NCI-H1105 treated with DMSO at 0.1 percent for 48 hours (cell line): ENCODE measurements at regions not wholly inside any gene's neighbourhood (a gene's known extent, or its start where the extent isn't known, plus 50 kb on each side); places are given as distances from the start of the nearest gene placed in this dataset.

ENCODE experiments used
- DNase-seq: peaks from one replicate; lab custom pipeline; 2025; lab: John Stamatoyannopoulos, UW

DNA sequence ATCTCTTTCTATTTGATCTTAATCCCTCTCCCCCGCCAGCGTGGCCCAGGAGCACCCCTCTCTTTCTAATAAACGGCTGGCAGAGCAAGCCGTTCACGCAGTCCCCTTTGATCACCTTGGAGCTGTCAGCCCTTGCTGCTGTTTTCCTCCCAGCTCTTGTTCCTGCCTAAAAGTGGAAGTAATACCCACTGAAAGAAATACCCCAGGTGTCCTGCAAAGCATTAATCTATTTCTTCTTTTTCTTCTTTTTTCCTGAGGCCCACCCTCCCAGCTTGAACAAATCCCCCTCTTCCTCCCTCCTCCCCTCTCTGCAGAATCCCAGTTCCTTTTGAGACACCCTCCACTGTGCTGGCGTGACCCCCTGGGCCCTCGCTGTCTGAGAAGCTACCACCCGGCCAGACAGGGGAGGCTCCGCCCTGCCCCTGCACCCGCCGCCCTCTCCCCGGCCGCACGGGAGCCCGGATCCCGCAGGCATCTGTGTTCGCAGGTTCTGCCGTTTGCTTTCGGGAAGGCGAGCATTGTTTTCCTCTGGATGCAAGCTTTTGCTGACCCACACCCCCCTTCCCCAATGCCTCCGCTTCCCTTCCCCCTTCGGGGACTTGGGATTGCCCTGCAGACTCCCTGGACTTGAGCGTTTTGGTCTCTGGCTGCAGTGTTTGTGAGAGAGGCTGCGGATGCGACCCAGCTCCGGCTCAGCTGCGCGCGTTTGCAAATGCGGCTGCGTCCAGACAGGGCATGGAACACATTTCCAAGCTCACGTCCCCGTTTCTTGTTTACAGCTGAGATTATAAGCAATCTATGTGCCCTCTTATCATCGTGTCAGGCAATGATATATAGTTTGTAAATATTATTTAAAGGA is 631.5 kb downstream of the NYAP2 start:
- peak; percentile 53 for DNase-seq

DNA sequence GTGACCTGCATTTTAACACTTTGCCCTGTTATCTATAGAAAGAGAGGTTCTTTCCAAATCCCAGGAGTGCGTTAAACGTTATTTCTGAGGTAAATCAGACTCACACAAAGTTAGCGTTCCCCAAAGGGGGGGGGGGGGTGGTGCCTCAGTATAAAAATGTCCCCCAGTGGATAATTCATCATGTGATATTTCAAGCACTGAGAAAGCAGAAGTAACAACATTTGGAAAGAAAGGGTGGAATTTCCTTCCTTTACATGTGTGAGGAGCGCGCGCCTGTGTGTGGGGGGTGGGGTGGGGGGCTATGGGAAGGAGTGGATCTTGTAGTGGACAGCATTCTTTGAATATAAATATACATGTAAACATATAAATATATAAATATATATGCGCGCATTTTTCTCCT is 630.9 kb downstream of the NYAP2 start:
- DNase-seq, result no peak

DNA sequence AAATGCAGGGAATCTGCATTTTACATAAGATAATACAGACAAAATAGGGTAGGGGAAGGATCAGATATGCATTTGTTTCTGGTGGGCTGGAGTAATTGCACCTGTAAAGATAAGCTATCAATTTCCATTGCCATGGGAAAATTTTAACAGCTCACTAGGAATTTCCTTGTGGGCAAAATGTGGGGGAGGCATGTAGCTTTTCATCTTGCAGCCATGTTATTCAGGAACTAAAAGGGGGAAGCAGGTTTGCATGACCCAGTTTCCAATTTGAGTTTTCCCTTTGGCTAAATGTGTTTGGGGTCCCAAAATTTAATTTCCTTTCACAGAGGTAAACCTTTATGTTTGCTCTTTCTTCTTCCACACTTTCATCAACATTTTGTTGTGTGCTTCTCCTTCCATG is 624.4 kb downstream of the NYAP2 start:
- no peak for DNase-seq

DNA sequence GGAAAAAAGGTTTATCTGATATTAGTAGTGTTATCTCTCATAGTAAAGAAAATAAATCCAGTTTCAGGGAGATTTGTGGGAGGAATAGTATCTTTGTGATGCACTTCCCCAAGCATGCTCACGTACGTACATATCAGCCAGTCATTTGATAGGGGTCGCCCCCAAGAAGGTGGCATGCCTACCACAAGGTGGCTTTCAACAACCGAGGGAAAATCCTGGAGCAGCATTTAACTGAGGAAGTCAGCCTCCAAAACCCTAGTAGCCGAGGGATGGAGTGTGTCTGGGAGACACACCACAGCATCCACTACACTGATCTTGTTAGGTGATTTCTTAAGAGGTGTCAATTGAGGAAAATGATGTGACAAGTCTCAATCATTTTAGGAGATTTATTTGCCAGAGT is 623.9 kb downstream of the NYAP2 start:
- DNase-seq, result no peak

DNA sequence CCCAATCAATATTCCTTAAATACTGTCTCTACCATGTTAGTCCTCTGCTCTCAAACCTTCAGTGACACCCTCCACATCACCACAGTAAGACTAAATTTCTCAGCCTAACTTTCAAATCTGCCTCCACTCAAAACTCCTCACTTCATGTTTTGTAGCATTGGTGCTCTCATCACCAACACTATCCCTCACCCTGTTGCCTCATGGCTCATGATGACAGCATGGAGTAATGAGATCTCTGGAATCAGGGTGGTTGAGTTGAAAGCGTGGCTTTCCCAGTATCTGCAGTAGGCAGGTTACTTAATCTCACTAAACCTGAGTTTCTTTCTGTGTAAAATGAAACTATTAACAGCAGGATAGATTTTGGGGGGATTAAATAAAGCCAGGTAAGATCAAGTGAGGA is 621.4 kb downstream of the NYAP2 start:
- no peak for DNase-seq

DNA sequence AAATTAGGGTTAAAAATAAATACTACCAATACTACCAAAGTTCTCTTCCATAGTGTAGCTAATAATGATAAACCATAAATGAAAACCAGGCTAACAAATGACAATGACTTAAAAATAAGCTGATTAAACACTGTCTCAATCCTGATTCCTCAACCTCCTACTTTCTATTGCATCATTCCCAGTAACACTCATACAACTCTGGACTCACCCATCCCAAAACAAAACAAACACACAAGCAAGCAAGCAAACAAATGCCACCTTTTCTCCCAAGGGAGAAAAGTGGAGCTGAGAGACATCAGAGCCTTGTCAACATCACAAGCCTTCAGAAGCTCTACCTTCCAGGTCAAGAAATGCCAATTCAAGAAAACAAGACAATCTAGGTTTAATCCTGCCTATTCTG is 620.7 kb downstream of the NYAP2 start:
- no peak for DNase-seq

DNA sequence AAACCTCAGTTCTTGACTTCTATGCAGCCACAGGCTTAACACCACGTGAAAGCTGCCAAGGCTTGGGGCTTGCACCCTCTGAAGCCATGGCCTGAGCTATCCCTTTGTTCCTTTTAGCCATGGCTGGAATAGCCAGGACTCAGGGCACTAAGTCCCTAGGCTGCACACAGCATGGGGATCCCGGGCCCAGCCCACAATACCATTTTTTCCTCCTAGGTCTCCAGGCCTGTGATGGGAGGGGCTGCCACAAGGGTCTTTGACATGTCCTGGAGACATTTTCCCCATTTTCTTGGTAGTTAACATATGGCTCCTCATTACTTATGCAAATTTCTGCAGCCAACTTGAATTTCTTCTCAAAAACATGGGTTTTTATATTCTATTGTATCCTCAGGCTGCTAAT is 619.1 kb downstream of the NYAP2 start:
- DNase-seq, result no peak

DNA sequence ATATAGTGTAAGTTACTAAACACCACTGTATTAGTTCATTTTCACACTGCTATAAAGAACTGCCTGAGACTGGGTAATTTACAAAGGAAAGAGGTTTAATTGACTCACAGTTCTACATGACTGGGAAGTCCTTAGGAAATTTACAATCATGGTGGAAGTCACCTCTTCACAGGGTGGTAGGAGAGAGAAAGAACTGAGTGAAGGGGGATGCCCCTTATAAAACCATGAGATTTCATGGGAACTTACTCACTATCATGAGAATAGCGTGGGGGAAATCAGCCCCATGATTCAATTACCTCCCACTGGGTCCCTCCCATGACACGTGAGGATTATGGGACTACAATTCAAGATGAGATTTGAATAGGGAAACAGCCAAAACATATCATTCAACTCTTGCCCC is 618.0 kb downstream of the NYAP2 start:
- DNase-seq, result no peak

DNA sequence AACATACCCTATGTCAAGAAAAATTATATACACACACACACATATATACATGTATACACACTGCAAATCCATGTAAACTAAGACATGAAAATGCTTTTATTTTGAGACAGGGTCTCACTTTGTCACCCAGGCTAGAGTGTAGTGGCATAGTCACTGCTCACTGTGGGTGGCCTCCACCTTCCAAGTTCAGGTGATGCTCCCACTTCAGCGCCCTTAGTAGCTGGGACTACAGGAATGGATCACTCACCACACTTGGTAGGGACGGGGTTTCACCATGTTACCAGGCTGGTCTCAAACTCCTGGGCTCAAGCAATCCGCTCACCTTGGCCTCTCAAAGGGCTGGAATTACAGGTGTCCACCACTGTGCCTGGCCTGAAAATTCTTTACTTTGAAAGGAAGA is 617.6 kb downstream of the NYAP2 start:
- DNase-seq, result no peak

DNA sequence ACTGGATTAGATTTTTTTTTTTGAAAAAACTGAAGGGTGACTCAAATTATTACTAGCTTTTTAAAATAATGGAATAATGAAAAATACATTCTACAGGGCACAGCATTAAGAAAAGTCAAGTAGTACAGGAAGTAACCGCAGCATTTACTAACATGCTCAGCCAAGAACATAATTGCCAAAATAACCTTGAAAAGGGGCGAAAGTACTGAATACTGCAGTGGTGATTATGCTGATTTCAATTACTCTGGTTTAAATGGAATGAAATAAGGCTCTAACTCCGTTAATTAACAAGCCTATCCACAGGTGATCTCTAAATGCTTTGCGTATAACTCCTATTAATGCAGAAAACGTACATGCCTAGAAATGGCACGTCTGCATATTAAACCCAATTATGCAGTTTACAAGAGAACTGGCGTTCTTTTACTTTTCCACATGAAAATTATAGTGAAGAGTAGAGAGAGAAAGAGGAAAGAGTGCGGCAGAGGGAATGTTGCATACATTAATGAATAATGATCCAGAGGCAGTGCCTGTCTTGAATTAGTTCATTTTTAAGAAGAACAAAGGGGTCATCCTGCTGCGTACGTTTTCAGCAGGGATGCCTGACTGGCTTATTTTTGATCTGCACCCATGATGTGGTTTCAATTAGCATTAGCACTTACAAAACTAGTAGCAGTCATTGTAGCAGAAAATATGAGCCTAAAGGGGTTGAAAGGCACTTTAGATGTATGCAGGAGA is 612.4 kb downstream of the NYAP2 start:
- DNase-seq, result peak; percentile 52

DNA sequence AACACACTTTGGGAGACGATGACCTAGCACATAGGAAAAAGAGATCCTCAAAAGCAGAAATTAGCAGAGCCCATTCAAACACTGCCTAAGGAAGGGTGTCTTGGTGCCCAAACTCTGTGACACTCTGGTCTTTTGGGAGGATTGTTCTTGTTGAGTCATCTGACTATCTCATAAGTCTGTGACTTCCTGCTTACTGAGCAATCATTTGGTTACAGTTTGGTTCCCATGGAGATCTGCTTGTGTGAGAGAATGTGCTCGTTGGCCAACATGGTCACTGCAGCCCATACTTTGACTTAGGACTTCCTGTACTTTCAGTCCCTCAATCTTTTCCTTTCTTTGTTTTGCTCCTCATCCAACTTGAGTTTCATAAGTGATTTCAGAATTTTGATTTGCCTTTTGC is 602.9 kb downstream of the NYAP2 start:
- no peak for DNase-seq

DNA sequence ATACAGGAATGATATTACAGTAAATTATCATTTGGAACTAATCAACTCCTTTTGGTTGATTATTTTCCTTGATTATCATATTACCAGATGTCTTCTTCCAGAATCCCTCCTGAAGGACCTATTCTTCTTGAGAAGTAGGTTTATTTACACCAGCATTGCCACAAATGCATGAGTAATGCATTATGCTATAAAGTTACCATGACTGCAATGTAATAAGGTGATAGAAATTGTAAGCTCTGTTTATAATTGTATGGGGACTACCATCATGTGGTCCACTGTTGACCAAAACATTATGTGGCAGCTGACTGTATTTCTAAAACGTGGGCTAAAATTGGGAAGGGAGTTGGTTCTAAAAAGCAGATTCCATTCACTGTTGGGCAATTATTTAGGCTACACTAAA is 602.2 kb downstream of the NYAP2 start:
- no peak for DNase-seq

DNA sequence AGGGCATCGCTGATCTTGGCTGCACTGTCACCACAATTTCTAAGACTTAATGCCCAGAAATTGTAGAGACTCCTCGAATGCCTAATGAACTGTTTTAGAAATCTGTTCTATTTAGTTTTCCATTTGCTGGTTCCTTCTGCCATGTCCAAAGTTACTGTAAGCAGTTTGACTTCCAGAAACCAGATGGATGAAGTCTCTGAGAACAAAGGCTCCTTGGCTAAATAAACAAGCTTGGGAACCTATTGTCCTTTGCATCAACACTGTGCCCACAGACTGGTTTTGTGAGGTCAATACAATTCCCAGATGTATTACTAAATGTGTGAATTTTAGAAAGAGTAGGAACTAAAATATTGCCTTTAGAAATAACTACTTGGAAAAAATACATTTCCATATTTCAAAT is 600.2 kb downstream of the NYAP2 start:
- DNase-seq, result no peak

DNA sequence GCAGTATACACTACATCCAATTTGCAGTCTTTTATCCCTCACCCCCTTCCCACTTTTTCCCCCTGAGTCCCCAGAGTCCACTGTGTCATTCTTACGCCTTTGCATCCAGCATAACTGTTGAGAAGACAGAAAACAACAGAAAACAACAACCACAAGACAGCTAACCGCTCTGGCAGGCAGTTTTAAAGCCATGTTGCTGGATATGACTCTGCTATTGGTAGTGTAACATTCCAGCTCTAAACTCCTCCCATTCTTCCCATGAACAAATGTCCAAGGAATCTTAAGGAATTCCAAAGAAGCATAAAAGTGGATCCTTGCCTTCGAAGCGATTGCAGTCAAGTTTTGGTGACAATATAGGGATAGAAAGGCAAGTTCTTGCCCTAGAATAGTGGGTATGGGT is 599.1 kb downstream of the NYAP2 start:
- DNase-seq, result no peak

DNA sequence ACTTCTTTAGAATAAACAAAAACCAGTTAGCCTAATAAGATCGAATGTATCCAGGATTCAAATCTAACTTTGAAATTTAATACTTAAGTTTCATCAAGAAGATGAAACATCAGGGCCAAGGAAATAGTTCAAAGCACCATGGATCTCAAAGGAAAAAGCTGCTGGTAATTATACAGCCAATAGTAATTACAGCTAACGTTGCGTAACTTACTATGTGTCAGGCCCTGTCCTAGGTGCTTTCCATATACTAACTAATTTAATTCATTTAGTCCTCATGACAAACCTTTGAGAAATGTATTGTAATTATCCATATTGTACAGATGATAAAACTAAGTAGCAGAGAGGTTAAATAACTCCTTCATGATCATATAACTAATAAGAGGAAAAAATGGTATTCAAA is 598.6 kb downstream of the NYAP2 start:
- DNase-seq, result no peak

DNA sequence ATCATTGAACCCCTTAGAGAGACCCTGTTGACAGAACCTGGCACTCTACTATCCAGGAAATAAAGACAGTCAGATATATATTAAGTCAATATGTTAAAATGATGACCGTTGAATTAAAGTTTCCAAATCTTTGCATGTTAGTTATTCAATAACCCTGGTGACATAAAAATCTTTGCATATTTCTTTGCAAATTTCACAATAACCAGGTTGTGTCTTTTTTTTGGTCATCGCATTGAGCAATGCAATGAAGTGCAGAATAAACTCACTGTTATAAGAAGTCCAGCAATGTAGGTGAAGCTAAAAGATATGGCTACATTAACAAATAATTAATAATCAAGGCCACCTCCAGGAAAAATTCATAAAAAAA is 596.9 kb downstream of the NYAP2 start:
- no peak for DNase-seq

DNA sequence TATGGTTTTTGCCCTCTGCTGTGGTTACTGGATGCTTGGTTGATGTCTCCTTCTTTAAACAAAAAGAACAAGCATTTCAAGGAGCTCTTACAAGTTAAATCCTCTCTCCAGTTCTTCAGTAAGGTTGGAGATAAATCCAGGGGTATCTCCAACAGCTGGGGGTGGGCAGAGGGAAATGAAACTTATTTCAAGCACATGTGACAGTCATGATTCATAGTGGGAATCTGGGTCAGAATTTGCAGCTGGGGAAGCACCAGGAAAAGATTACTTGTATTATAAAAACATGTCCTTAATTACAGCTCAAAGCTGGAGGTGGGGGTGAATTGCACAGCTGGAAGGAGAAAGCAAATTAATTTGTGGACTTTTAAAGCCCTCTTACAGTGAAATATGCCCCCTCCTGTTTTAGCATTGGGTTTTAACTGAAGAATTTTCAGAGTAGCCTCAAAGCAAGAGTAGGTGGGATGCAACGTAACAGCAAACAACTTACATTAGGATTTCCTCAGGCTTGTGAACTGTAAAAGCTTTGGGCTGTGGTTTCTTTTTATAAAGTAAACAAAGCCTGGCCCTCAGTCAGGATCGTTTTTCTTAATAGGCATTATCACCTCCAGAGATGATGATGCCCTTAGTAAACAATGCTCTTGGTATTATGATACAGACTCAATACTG is 596.4 kb downstream of the NYAP2 start:
- DNase-seq, result no peak

DNA sequence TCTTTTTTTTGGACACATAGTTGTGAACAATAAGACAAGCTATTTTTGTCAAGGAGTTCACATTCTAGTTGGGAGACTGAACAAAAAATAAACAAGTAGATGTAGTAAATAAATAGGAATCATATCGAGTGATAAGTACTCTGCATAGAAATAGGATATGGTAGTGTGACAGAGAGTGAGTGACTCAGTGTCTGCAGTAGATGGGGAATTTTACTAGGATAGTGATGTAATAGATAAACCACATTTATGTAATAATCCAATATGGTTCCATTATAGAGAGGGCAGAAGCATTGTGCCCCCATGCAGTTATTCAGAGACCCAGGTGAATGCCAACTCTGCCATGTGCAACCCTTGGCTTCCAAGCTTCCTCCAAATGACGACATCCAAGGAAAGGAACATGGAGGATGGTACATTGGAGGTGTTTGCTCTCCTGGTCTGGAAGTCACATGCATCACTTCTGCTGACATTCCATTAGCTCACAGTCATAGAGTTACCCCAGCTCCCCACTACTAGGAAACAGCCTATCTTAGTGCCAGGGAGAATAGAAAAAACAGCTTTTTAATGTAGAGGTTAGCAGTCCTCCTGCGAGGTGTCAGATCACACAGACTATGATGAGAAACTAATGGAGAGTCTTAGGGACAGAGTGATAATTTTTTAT is 595.4 kb downstream of the NYAP2 start:
- no peak for DNase-seq

DNA sequence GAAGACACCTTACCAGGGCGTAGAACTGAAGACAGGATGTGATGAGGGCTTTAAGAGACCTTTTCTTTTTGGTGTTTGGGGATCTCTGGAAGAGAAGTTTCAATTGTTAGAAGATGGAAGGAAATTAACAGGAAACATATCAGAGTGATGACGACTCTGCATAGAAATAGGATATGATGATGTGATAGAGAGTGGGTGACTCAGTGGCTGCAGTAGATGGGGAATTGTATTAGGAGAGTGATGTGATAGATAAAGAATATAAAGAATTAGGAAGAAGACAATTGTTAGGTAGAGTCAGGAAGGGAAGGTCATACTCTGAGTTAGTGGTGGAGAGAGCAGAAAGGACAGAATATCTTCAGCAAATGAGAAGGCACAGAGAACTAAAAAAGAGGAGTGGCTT is 593.9 kb downstream of the NYAP2 start:
- DNase-seq, result no peak

DNA sequence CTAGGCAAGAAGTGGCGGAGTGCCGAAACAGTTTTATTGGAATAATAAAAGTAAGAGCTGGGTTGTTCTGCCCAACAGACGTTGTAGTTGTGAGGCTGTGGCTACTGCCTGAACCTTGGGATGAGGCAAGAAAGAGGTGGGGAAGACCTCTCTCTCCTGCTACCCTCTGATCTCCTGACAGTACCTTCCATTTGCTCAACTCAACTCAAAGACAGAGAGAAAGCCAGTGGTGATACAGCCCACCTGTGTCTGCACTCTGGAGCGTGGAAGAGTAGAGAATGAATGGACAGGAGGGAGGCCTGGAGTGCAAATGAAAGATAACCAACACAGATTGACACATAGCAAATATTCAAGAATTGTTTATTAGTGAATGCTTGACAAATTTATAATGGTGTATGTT is 590.3 kb downstream of the NYAP2 start:
- DNase-seq, result no peak

DNA sequence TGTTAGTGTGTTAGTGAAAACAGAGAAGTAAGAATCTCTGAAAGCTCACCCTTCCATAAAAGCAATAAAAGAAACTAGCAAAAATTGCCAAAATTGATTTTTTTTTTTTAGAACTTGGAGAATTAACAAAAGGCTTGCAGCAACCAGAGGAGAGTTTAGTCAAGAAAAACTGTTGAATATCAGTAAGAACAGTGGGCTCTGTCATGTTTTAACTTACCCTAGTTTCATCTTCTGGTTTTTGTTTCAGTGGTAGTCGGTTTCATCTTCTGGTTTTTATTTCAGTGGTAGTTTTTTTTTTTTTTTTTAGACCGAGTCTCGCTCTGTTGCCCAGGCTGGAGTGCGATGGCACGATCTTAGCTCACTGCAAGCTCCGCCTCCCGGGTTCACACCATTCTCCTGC is 580.9 kb downstream of the NYAP2 start:
- DNase-seq, result no peak

DNA sequence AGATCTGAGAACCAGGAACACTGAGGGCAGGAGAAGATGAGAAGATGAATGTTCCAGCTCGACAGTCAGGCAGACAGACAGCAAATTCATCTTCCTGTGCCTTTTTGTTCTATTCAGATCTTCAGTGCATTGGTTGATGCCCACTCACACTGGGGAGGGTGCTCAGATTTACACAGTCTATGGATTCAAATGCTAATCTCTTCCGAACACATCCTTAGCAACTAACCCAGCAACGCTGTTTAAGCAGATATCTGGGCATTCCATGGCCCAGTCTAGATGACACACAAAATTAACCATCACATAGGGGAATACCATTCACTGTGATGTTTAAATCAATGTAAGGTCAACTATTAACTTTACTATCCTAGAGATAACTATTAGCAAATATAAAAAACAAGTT is 571.9 kb downstream of the NYAP2 start:
- DNase-seq, result no peak

DNA sequence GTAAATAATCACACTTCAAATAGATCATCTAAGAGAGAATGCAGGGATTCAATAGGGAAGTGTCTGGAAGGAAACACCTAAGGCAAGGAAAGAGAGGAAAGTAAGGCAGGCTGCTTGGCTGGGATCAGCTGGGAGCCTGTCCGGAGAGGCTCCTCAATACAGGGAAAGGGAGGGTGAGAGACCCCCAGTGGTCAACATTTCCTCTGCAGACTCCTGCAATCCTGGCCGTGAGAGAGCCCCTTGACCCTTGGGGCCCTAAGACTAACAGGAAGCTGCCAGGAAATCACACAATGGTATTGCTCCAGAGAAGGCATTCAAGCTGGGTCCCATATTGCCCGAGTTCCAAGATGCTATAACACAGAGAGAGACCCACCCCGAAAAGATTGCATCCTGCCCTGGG is 549.4 kb downstream of the NYAP2 start:
- no peak for DNase-seq
